NCI-H128 (cell line): ENCODE measurements at regions not wholly inside any gene's neighbourhood (a gene's known extent, or its start where the extent isn't known, plus 50 kb on each side); places are given as distances from the start of the nearest gene placed in this dataset.
"Not testable (repeated sequence)": the region's sequence is repeated elsewhere in the genome, so short reads cannot be mapped to it uniquely, and the experiment has no call there.

Experiments used
- DNase-seq: peaks from one replicate; lab custom pipeline; 2025; ENCODE audit not compliant: unreplicated experiment; lab: John Stamatoyannopoulos, UW

DNA sequence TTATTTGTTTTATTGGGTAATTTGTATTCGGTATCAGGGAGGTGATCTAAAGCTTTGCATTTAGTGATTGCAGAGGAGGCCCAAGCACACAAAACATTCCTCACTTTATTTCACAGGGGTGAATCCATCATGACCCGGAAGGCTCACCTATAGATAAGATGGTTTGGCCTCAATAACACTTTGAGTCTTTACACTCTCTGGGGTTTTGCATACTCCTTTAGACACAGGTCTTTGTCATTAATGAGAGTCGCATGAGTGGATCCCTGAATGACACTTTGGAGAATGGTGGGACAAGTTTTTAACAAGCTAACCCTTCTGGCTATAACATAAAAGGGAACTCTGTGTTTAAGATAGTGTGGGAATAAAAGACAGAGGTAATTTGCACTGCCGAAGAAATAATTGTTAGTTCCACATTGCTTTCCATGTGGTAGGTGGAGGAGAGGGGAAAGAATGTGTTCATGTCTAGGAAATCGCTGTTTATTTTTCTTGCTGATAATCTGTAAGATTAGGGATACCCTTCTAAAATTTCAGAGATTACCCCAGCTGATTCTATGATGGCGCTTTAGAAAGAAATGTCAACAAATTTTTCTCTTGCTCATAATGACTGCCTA is 455.8 kb downstream of the TFEC start:
- DNase-seq, result no peak

DNA sequence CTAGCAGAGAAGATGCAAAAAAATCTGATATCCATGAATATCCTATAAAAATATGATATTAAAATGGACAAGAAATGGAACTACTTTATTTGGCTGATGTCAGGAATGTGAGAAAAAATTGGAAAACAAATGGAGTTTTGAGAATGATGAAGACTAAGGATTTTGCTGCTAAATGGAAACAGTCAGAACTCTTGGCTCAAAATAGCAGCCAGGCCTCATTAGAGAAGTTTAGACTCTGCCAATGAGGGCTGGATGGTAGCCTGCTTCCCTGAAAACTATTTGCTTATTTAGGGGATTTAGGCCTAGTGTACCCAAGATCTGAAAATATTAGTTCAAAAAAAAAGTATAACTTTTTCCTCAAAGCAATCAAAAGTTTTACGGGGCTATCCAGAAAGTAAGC is 458.5 kb downstream of the TFEC start:
- DNase-seq, result no peak

DNA sequence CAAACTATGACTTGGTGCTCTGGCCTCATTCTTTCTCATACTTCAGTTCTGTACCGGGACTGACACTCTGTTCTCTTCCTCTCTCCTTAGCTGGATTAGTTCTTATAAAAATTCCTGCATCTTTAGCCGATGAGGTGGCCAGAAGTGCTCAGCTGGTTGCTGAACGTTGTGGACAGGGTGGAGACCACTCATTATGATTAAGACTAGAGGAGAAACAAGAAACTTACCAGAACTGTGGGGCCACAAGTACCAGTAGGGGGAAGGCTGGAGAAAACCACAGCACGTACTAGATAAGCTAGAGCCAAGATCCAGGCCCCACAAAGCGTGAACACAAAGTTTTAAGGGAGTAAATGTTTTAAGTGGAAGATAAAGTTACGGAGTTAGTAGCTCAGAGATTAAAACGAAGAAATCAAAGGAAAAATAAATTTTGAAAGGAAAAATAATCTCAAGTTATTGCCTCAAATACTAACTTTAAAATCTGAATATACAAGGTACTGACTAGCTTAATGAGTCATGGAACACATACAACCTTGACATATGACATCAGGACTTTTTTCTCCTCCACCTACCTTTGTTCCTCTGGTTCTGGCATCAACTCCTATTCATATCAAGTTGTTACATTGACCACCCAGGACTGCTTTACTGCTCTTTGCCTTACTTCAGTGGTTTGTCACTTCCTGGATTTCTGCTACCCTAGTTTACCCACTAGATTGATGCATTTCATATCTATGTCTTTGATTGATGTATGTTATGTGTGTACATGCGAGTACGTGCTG is 469.0 kb downstream of the TFEC start:
- DNase-seq, result no peak

DNA sequence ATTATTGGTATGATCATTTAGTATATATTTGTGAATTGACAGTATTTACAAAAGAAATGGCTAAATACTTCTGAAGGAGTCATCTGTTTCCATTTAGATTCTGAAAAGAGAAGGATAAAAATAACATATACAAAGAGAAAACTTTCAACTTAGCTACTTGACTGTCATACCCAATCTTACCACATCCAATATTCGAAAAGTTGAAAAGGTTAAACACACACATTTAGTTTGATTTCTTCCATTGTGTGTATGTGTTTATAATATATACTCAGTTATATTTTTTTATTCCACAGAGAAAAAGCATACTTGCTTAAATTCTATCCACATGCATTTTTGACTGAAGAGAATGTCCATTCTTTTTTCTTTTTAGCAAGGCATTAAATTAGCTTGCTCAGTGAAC is 470.7 kb downstream of the TFEC start:
- no peak for DNase-seq

DNA sequence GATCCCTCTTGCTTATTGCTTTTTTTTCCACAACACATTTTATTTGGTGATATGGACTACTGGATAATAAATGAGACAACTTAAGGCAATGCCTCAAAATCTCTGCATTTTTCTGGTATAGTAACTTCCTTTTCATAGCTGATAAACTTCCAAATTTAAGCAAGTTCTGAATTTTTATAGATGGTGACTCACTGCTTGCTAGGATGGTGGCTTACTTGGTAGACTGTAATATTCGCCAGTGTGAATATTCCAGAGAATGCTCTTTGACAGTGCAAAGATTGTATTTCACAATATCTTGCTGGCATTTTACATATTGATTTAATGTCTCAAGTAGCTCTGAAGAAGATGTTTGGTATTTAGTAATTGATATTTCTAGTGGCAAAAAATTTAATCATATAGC is 472.4 kb downstream of the TFEC start:
- no peak for DNase-seq

DNA sequence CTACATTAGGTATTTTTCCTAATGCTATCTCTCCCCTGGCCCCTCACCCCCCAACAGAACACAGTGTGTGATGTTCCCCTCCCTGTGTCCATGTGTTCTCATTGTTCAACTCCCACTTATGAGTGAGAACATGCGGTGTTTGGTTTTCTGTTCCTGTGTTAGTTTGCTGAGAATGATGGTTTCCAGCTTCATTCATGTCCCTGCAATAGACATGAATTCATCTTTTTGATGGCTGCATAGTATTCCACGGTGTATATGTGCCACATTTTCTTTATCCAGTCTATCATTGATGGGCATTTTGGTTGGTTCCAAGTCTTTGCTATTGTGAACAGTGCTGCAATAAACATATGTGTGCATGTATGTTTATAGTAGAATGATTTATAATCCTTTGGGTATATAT is 473.3 kb downstream of the TFEC start:
- DNase-seq, result not testable (repeated sequence)

DNA sequence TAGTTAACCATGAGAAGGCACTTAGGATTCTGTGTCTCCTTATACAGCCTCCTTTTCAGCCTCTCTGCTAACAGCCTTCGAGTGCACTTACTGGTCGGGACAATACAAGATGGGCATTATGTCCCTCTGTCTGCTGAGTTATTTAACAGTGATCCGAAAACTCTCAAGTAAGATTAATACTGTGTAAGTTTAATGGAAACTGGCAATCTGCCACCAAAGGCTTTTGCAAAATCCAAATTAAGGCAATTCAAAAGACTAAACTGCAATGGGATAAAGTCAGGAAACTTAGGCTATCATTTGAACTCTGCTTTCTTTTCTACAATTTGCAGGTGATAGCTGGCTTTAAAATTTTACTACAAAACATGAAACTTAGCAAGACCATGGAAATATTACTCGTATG is 477.8 kb downstream of the TFEC start:
- DNase-seq, result no peak

DNA sequence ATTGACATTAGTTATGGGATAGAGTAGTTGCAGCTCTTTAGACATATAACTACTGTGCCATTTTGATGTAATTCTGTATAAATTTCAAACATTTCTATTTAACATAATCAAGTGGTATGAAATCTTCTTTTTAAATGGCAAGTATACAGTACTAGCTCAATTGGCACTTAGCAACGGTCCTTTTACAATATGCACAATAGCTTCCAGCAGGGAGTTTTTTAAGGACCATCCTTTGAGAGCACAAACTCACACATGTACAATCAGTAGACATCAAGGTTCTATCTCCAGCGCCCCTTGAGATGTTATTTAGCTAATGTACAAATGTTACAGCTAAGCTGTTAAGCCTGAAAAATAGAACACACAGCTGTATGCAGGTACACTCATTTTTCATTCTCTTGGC is 480.7 kb downstream of the TFEC start:
- no peak for DNase-seq

DNA sequence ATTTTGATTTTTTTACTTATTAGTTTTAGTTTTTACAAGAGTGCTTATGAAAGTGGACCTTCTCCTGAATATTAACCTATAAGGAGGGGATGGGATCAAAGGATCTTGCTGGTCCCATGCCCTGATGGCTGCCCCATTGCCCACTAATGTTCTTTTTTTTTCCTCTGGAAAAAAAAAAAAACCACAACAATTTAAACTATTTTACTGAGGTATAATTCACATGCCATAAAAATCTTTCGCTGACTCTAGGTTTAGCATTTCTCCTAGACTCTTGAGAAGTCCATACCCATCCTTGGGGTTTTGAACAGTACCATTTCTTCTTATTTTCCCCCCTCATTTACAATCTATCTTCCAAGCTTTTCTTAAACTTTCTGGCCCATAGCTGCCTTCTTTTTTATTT is 481.8 kb downstream of the TFEC start:
- no peak for DNase-seq

DNA sequence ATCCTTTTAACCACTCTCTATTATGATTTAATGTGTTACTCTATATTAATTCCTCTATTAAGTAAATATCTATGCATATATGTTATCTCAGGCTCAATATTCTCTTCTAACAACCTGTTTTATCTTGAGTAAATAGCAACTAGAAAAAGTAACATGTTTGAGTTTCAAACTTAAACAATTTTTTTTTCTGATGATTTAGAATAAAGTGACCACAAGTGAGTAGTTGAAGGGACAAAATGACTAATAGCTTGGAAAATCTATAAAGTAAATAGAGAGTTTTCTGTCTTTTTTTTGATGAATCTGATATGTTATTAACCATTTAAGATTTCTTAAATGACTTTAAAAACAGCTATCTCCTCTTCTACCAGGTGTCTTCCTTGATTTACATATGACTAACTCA is 483.8 kb downstream of the TFEC start:
- no peak for DNase-seq

DNA sequence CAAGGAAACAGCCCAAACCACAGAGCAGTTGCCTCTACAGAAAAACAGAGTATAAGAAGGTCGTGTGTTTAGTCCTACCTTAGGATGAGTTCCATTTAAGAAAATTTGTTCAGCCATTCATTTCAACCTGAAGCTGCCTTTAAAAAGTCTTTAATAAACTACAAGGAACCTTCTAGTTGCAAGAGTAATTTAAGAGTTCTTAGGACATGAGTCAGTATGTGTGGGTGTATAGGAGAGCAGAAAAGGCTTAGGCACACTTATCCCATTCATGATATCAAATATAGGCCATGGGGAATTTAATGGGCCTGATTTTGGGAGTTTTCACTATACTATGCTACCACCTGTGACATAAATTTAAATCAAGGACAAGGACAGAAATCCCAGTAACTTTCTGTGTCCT is 496.8 kb downstream of the TFEC start:
- DNase-seq, result no peak

DNA sequence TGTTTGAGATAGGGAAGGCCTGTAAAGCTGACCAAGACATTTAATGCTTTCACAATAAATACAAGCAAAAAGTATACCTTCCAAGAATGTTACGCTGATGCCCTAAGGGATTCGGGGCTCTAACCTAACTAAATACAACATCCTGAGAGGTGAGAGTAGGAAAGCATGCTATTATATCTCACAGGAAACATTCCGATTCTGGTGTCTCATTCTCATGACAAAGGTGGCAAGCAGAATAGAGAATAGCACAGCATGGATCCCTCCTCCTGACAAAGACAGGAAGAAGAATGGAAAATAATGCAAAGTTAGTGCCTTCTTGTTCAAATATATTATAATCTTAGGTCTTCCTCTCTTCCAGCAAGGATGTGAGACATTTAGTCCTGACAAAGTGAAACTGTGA is 504.3 kb downstream of the TFEC start:
- no peak for DNase-seq

DNA sequence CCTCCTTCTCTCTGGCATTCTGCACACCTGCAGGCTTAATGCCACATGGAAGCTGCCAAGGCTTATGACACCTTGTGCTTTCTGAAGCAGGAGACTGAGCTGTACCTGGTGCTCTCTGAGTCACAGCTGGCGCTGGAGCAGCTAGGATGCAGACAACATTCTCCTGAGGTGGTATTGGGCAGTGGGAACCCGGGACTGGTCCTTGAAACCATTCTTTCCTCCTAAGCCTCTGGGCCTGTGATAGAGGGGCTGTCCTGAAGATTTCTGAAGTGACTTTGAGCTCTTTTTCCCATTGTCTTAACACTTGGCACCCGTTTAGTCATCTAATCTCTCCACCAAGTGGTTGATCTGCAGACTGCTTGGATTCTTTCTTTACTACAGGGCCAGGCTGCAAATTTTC is 508.4 kb downstream of the TFEC start:
- no peak for DNase-seq

DNA sequence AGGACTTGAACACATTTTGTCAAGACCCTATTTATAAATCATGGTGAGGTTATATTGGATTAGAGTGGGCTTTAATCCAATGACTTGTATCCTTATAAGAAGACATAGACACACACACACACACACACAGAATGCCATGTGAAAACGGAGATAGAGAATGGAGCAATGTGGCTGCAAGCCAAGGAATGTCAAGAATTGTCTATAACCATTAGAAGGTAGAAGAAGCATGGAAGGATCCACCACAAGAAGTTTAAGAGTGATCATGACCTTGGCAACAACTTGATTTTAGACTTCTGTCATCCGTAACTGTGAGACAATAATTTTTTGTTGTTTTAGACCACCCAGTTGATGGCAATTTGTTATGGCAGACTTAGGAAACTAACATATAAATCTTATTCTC is 514.2 kb downstream of the TFEC start:
- no peak for DNase-seq

DNA sequence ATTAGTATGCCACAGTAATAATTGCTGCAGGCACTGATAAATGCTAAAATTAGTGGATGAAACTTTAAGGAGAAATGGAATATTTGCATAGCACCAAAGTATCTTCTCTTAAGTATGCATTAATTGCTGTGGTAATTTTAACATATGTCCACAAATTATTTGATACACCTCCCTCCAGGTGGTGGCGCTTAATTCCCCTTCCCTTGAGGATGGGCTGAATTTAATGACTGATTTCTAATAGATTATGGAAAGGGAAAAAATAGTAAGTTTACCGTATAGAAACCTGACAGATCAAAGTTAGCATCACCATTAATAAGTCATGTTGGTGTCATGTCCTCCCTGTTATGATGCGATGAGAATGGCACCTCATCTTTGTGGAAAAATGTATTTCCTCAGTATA is 519.2 kb downstream of the TFEC start:
- no peak for DNase-seq

DNA sequence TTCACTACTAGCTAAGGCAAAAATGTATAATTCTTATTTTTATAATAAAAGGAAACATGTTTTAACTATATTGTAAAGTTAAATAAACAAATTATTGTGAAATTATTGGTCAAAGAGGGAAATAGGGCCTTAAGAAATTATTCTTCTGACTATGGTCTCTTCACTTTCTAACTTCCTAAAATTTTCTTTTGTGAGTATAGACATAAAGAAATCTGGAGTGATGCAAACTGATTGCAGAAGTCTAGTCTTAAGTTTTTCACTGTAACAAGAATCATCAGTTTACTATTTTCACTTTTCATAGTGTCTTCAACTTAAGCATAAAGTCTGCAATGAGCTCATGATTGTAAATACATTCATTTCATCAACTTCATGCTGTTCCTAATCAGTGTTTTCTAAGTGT is 525.4 kb downstream of the TFEC start:
- no peak for DNase-seq

DNA sequence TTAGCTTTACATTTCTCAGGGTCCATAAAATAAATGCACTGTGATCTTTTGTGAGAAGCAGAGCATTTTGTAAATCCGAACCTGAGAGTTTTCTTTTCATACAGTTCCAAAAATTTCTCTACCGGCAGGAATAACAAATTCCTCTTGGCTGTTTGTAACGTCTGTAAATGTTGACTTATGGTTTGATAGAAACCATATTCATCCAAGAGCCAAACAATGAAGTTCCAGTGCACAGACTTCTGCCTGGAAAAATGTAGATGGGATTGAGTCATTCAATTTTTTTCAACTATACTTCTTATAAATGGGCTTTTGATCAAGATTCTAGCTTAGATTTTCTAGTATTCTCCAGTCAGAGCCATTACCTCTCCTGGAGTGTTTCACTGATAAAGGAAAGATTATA is 530.6 kb downstream of the TFEC start:
- DNase-seq, result no peak

DNA sequence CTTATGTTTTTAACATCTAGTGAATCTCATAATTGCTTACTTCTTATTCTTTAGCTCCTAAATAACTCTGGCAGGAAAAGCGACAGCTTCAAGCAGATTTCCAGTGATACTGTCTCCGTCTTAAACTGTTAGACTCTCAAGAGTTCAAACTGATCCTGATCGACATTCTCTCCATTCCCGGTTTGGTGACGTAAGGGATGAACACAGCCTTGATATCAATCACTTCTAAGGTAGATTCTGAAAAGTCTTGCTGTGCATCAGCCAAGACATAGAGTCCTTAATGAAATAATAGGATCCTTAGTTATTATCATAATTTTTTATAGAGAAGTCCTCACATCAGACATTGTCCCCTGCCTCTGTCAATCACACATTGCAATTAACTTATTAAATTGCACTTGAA is 534.6 kb downstream of the TFEC start:
- no peak for DNase-seq

DNA sequence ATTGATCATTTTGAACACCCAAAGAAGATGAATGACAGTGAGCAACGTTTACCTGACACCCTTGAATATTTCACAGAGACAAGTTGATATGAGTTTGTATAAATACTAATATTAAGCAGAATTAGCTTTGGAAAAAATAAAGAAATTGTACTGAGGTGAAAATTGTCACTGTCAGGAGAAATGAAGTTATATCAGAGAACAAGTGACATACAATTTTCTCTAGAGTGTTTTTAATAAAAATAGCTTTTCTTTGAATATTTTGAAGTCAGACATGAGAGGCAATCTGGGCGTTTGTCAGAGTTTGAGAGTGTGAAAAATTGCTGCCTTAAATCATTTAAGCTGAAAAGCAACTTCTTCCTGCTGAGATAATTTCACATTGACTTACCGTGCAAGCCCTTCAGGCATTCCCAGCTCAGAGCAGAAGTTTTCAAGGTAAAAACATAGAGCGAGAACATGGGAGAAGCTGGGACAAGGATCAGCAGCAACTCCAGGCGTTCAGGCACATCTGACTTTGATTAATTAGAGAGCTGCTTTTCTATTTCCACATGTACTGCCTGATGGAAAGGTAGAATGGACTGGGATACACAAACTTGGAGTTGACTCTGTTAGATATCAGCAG is 535.9 kb downstream of the TFEC start:
- no peak for DNase-seq

DNA sequence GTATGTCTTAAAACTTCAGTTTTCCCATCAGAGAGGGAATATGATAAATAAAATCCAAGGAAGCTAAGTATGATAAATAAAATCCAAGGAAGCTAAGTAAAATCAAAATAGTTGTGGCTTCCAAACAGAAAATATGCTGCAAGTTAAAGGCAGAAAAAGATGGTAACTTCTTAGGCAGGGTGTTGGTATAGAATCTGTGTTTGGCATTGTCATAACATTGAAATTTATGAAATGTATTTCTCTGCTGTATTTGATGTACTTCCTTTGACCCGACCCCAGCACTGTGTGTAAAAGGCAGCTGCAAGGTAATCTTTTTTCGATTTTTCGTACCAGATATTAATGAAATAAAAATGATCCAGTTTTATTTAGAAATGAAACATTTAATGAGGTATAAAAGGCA is 537.2 kb downstream of the TFEC start:
- no peak for DNase-seq

DNA sequence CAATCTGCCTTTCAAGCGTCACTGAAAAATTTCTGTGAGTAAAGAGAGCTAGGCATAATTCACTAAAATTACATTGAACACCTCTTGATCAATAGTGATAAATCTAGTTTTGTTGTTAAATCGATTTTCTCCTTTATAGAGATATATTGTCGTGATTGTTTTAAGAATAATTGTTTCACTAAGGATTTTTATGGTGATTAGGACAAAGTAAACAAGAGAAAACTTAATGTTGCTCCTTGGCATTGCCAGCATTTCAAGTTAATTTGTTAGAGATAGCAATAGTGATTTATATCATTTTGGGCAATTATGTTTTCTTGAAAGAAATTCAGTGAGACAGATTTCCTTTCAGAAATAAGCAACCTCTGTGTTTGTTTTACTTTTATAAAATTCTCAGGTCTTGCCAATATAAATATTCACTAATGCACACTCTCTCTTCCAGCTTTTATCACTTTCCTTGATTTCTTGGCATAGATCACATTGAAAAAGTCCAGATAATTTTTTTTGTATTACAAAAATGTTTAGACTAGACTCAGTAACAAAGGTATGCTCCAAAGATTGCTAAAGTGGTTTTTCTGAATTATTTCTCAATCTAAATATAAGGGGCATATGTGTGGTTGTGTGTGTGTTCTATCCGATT is 538.7 kb downstream of the TFEC start:
- no peak for DNase-seq

DNA sequence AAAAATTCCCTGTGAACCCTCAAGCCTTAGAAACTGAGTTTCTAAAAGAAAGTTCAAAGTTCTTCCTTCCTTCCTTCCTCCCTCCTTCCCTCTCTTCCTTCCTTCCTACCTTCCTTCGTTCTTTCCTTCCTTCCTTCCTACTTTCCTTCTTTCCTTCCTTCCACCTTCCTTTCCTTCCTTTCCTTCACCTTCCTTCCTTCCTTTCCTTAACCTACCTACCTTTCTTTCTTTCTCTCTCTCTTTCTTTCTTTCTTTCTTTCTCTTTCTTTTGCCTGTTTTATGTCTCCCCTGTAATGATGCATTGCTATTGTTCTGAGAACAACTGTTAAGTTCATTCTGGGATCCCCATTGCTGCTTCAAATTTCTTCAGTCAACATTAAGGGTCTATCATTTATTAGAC is 551.1 kb downstream of the TFEC start:
- no peak for DNase-seq
